ENCODE measurements at regions not wholly inside any gene's neighbourhood (a gene's known extent, or its start where the extent isn't known, plus 50 kb on each side); places are given as distances from the start of the nearest gene placed in this dataset.
A peak's percentile ranks its signal among the peaks of the same experiment; 100 is the strongest.
"Not testable (repeated sequence)": the region's sequence is repeated elsewhere in the genome, so short reads cannot be mapped to it uniquely, and the experiment has no call there.

GRCh38 chr1:8144323-8144722 lies 118.2 kb upstream of the ERRFI1 start:
- no peak for DNase-seq (ENCODE audit: low read depth)

- DNase-seq (ENCODE audit: low read depth), result peak; percentile 77
Observed at GRCh38 chr1:8142955-8143629, 117.0 kb upstream of the ERRFI1 start.

GRCh38 chr1:8139941-8140340 lies 113.8 kb upstream of the ERRFI1 start:
- no peak for DNase-seq (ENCODE audit: low read depth)

- no peak for DNase-seq (ENCODE audit: low read depth)
Observed at GRCh38 chr1:8139383-8139782, 113.3 kb upstream of the ERRFI1 start.

GRCh38 chr1:8138673-8139072 lies 112.6 kb upstream of the ERRFI1 start:
- no peak for DNase-seq (ENCODE audit: low read depth)

GRCh38 chr1:8137481-8138244 lies 111.6 kb upstream of the ERRFI1 start:
- peak; percentile 95 for DNase-seq (ENCODE audit: low read depth)

GRCh38 chr1:8136766-8137165 lies 110.7 kb upstream of the ERRFI1 start:
- no peak for DNase-seq (ENCODE audit: low read depth)

- no peak for DNase-seq (ENCODE audit: low read depth)
Observed at GRCh38 chr1:8135250-8135649, 109.1 kb upstream of the ERRFI1 start.

- peak; percentile 71 for DNase-seq (ENCODE audit: low read depth)
Observed at GRCh38 chr1:8134546-8135235, 108.6 kb upstream of the ERRFI1 start.

- DNase-seq (ENCODE audit: low read depth), result peak; percentile 95
Observed at GRCh38 chr1:8133657-8134430, 107.7 kb upstream of the ERRFI1 start.

- peak; percentile 87 for DNase-seq (ENCODE audit: low read depth)
Observed at GRCh38 chr1:8133190-8133589, 107.1 kb upstream of the ERRFI1 start.

GRCh38 chr1:8127171-8127641 lies 101.1 kb upstream of the ERRFI1 start:
- DNase-seq (ENCODE audit: low read depth), result no peak

- peak; percentile 73 for DNase-seq (ENCODE audit: low read depth)
Observed at GRCh38 chr1:8122477-8123407, 96.6 kb upstream of the ERRFI1 start.

- peak; percentile 81 for DNase-seq (ENCODE audit: low read depth)
Observed at GRCh38 chr1:8122160-8122476, 96.0 kb upstream of the ERRFI1 start.

- peak; percentile 85 for DNase-seq (ENCODE audit: low read depth)
Observed at GRCh38 chr1:8121261-8122159, 95.4 kb upstream of the ERRFI1 start.

- DNase-seq (ENCODE audit: low read depth), result peak; percentile 9
Observed at GRCh38 chr1:8120693-8121260, 94.7 kb upstream of the ERRFI1 start.

- not testable (repeated sequence) for DNase-seq (ENCODE audit: low read depth)
Observed at GRCh38 chr1:8118736-8119135, 92.6 kb upstream of the ERRFI1 start.

- DNase-seq (ENCODE audit: low read depth), result peak; percentile 67
Observed at GRCh38 chr1:8118031-8118451, 91.9 kb upstream of the ERRFI1 start.

GRCh38 chr1:8116894-8117264 lies 90.8 kb upstream of the ERRFI1 start:
- DNase-seq (ENCODE audit: low read depth), result peak; percentile 66

All from Daoy (cell line).